RPMI7951 (cell line): ENCODE measurements at regions not wholly inside any gene's neighbourhood (a gene's known extent, or its start where the extent isn't known, plus 50 kb on each side); places are given as distances from the start of the nearest gene placed in this dataset.
"Not testable (repeated sequence)": the region's sequence is repeated elsewhere in the genome, so short reads cannot be mapped to it uniquely, and the experiment has no call there.

Experiments
- DNase-seq: peaks from one replicate; pipeline ENCODE4 v3.0.0-alpha.2; 2012; ENCODE audit warnings: low read depth

DNA sequence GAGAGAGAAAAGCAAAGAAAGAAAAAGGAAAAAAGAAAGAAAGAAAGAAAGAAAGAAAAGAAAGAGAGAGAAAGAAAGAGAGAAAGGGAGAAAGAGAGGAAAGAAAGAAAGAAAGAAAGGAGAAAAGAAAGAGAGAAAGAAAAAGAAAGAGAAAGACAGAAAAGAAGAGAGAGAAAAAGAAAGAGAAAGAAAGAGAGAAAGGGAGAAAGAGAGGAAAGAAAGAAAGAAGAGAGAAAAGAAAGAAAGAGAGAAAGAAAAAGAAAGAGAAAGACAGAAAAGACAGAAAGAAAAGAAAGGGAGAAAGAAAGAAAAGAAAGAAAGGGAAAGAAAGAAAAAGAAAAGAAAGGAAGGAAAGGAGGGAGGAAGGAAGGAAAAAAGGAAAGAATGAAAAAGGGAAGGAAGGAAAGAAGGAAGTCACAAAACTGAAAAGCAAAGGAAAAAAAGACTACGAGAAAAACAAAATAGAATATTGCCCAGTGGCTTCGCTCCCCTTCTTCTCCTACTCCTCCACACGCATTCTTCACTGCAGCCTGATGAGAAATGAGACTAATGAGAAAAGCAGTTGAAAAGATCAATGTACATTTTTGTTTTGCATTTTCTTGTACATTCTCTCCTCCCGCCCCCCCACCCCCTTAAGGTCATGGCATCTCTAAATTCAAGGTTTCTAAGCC lies 170.0 kb downstream of the SOD2 start:
- no peak for DNase-seq

DNA sequence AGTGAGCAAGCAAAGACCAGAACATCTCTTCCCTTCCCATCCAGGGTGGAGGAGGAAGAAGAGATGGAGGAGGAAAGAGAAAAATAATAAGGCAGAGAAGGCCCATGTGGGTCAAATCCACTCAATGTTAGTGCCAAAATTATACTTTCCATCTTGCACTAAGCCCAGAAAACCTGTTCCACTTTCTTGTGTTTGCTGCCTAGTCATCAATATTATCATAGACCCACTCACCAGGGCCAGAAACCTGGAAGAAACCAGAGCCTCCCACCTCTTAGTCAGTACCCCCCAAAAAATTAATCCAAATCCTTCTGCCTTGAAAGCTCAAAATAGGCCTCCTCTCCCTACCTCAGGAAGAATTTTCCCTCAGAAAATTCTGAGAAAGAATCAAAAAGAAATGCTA lies 171.1 kb downstream of the SOD2 start:
- no peak for DNase-seq

DNA sequence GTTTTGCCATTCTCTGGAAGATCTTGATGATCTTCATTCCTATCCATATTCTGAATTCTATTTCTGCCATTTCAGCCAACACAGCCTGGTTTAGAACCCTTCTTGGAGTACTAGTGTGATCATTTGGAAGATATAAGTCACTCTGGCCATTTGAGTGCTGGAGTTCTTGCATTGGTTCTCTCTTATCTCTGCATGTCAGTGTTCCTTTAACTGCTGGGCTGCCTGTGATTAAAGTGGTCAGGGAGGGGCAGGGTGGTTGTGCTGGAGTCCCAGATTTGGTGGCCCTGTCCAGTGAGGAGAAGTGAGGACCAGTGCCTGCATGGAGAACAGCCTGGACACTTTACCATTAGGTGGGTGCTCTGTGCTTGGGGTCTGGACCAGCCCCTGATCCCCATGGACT lies 173.0 kb downstream of the SOD2 start:
- DNase-seq: no peak

DNA sequence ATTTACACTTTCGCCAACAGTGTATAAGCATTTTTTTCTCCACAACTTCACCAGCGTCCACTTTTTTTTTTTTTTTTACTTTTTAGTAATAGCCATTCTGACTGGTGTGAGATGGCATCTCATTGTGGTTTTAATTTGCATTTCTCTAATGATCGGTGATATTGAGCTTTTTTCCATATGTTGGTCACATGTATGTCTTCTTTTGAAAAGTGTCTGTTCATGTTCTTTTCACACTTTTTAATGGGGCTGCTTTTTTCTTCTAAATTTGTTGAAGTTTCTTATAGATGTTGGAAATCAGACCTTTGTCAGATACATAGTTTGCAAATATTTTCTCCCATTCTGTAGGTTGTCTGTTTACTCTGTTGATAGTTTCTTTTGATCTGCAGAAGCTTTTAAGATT lies 177.2 kb downstream of the SOD2 start:
- not testable (repeated sequence) for DNase-seq

DNA sequence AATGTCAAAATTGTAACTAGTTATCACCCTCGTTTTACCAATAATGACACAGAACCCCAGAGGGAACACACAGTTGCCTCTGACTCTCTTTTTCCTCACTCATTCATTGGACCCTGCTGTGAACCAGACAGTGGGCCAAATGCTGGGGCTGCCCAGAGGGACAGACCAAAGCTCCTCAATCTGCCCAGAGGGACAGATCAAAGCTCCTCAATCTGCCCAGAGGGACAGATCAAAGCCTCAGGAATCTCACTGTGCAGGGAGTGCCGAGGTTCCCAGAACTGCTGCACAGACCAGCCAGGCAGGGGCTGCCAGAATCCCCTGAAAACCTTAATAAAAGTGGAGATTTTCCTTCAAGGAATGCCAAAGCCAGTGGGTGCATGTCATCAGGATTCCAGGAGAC lies 179.1 kb downstream of the SOD2 start:
- DNase-seq: no peak

DNA sequence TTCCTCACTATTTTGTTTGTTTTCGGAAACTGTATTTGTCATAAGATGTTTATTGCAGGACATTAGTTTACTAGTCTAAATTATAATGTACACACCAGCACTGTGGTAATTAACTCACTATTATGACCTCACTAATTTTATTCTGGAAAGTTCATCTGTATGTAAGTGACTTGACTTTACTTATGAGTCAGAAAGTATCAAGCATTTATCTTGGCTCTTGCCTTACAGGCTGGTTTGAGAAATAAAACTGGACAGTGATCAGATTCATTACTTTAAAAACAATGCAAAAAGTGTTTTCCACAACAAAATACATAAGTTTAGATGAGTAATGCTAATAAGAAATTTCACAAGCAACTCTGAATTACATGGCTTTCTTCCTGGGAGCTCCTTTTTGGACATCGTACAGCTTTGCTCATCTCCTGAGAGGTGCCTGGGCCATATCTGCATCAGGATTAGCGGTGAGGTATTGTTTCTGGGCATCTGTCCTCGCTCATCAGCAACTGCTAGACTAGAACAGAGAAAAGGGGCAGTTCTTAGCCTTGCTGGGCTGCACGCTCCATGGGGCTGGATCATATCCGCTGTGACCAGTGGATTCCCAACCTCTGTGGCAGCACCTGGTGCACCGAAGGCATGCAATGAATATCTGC lies 179.8 kb downstream of the SOD2 start:
- no peak for DNase-seq

DNA sequence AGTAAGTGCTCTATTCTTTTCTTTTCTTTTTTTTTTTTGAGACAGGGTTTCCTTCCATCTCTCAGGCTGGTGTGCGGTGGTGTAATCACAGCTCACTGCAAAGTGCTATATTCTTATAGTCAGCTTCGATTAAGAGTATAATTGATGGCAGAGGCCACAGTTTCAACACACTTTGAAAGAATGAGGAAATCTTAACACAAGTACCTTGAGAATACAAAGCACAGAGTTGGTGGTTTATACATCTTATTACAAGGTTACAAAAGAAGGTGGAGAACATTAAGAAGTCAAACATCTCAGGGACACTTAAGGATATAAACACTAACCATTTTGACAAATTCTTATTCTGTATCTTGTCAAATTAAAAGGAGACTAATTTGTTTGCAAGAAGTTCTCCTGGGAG lies 180.5 kb downstream of the SOD2 start:
- no peak for DNase-seq

DNA sequence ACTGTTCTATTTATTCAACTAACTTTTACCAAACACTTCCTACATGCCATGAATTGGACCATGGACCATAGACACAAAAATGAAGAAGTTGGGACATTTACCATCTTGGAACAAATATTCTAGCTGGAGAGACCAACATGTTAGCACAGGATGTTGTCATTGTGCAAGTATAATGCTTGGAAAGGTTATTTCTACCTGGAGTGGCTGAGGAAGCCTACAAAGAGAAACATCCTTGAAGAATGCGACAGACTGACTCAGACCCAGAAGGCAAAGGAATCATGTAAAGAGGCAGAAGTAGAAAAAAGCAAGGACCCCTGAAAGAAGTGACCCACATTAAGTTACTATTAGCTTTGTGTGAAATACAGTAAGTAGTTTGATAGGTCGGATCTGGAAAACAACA lies 180.9 kb downstream of the SOD2 start:
- DNase-seq: no peak

DNA sequence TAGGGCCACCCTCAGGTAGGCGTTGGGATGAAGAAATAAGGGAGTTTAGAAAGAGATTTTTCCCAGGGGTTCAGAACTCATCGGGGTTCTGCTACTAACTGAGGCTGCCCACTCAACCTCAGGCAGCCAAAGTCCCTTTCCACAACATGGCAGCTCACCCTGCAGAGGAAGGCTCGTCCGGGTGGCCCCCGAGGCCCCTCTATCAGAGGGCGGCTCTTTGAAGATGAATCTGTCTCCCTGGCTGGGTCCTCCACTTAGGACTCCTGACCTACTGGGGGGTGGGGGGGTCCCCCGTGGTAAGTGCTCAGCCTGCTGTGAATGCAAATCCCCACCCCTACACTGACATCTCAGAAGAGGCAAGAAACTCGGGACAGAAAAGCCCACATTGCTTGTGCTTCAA lies 182.9 kb downstream of the SOD2 start:
- no peak for DNase-seq

DNA sequence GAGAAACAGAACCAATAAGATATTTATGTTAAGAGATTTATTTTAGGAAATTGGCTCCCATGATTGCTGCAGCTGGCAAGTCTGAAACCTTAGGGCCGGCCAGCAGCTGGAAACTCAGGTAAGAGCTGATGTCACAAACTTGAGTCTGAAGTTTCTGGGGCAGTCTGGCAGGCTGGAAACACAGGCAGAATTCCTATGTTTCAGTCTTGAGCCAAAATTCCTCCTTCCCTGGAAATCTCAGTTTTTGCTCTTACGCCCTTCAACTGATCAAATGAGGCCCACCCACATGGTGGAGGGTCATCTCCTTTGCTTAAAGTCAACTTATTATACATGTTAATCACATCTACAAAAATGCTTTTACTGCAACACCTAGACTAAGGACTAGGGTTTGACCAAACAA lies 184.1 kb downstream of the SOD2 start:
- DNase-seq: no peak

DNA sequence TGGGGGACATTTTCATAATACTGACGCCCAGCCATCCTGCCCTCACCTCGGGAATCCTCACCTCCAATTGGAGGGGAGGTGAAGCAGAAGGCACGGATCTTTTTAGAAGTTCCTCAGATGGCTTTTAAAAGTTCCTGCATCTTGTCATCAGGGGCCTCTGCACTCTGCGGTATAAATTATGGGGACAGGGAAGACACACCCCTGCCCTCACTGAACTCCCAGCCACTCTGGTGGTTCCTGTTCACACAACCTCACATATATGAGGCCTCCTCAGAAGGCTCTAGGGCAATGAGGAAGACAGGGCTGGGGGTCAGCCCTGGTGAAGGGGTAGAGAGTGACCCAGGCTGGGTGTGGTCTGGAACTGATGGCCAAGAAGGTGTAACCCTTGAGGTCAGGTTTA lies 187.0 kb downstream of the SOD2 start:
- no peak for DNase-seq

DNA sequence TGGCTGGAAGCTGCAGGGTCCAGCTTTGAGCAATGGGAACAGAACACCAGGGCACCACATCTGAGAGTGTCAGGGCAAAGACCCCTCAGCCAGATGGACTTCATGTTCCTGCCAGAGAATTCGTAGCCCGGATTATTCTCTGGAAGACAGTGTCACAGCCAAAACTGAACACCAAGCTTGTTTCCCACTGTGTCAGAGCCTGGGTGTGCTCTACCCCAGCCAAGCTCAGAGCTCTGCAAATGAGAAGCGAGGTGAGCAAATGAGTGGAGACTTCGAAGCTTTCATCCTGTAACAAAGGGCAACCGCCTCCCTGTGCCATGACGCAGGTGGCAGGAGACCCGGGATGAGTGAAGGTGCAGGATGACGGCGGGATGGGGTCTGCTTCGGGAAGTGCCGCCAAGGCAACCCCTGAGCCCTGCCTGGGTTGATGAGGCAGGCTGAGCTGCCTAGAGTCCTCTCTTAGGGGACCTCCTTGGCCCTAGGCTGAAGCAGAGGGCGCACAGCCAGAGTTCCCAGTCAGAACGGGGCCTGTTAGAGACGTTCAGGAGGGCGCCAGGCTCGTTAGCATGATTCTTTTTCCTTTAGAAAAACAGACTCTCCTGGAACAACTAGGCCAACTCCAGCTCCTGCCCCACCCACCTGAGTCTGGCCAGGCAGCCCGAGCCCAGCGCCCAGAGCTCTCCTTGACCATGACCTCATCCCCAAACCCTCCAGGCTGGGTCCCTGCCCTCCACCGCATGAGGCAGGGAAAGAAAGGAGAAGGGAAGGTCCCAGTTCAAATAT lies 187.7 kb downstream of the SOD2 start:
- no peak for DNase-seq

DNA sequence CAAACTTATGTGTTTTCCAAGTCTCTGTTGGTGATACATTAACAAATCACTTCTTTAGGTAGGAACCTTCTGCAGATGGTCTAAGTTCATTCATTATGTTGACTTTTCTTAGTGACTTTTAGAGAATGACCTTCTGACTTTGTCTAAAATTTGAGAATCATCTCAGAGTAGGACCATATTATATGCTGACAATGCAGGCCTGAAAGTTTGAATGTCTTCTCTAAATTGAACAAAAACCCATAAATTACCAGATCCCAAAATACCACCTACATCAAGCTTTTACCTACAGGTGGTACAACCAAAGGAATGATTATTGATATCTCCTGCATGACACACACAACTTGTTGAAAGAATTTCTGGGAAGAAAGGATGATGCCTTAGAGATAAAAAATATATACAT lies 191.5 kb downstream of the SOD2 start:
- no peak for DNase-seq

DNA sequence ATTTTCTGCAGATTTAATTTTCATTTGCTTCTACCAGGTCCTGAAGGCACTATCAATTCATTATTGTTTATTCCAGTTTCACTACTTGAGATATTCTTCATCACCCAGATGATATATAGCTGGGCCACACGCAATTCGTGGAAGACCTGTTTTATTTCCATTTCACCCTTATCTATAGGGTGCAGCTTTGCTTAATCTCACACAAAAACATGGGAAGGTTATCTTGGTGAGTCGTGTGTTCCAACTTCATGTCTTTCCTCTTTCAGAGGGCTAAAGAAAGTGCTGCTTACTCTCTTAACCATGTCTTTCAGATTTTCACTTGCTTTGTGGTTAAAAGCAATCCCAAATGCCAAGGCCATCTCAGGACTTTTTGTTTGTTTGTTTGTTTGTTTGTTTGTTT lies 194.0 kb downstream of the SOD2 start:
- DNase-seq: no peak

DNA sequence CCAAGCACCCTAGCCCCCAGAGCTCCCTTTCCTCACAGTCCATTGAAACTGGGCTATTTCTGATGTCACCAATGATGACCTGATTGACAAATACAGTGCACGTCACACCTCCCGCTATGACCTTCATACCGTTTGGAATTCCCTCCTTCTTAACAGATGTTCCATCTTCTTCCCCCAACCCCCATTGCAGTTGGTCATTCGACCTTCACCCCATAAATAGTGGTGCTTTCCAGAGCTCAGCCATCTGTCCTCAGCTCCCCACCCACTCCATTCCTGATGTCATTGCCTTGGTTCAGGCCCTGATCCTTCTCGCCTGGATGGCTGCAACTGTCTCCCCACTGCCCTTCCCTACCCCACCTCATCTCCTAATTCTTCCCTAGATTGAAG lies 198.5 kb downstream of the SOD2 start:
- peak; percentile 17 for DNase-seq

DNA sequence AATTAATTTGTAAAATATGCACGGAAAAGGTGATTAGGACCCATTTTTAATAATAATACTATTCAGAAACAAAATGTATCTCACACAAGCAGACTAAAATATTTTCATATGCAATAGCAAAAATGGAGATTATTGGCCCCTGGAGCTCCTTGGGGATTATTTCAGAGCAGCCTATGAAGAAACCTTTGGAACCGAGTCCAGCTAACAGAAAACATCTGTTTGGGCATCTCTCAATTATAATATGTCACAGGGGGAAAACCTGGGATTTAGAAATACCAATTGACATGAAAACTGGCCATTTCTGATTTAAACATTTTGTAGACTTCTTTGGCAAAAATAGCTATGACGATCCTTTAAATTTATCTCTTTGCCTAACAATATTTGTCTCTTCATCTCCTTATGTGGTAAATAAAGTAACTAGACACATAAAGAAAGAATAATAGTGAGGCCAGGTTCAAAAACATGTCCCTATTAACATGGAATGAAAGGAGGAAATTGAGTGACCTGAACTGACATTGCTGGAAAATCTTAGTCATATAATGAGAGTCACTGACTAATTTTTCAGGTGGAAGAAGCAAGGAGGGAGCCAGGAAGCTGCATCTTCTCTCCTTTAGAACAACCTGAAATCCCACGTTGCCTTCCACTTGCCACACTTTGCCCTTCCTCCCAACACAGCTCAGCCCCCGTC lies 199.0 kb downstream of the SOD2 start:
- no peak for DNase-seq

DNA sequence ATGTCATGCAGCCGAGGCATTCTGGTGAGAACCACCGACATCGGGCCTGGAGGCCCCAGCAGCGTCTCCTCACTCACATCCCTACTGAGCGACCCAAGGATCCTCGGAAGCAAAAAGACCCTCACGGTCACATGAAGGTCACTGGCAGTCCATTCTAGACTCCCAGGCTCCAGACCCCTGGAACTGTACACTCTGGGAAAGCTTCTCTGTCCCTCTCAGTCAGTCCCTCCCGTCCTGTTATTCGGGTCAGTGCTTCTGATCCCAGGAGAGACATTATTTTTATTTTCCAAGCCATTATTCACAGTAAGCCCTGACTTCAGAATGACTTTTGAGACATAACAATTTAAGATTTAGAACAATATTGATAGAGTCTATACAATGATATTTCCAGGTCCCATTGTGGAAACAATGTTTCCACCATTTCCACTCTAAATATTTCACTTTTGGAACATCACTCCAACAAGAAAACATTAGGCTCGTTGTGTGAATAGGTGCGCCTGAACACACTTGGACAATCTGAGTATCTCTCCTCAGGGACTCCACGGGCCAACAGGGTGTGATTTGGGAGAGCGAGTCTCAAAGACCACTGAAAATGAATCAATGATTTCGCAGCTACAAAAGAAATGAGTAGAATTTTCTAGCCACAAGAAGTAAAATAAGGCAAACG lies 199.7 kb downstream of the SOD2 start:
- no peak for DNase-seq

DNA sequence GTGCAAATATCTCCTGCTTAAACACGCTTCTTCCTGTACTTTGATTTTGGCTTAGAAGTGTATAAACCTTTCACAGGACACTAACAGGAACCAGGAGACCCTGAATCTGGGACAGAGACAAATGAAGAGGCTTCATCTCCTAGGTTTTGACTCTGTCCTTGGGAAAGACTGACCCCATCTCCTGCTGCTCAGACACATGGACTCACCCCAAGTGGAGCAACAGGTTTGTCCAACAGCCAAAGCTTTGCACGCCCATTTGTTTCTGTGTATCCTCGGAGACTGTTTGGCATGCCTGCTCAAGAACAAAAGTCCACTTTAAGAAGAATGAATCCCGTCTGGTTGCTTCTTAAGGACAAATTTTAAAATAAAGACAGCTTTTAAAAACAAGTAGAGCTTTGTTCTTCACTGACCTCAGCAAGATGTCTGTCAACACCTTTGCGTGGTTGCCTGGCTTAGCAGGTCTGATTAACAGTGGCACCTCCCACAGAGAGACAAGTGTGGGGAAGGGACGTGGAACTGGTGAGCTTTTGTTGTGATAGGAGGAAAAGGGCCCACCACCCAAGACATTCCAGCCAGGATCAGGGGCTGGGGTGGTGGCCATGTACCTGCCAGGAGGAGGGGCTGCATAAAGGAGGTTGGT lies 202.6 kb downstream of the SOD2 start:
- DNase-seq: no peak

DNA sequence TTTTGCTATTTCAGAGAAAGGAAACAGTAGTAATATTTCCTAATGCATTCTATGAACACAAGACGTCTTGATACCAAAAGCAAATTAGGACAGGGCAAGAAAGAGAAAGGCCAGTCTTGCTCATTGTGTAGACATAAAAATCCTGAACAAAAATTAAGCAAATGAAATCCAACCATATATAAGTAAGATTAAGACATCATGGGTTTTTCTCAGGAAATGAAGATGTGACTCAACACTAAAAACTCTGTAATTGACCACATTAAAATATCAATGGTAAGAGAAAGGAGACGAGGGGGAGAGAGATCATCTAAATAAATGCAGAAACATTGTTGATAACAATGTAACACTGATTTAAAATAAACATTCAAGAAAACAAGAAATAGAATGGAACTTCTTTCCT lies 205.4 kb downstream of the SOD2 start:
- DNase-seq: peak; percentile 63

DNA sequence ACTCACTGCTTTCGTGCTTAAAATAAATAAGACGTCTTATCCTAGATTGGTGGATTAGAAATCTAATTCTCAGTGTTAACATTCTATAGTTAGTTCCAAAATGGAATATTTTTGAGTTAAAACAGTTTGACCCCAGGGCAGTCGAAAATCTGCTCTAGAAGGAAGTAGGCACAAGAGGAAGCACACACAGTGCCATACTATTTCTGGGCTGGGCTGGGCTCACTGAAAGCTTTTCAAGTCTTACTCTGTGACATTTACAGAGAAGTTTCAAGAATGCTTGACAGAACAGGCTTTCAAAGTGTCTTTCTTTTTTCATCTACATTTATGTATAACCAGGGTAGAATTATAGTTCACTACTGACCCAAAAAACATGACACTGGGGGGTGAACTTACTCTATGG lies 209.8 kb downstream of the SOD2 start:
- no peak for DNase-seq

DNA sequence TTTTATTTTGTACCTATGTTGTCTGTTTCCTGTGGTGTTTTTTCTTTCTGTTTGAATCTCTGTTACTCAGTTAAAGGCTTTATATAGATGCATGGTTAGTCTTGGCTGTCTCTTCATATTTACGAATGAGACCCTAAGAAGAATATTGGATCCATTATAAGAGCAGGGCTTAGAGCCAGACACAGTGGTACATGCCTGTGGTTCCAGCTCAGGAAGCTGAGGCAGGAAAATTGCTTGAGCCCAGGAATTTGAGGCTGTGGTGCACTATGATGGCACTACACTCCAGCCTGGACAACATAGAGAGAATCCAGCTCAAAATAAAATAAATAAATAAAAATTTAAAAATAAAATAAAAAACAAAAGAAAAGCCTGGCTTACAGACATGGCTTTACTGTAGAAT lies 211.1 kb downstream of the SOD2 start:
- DNase-seq: no peak

DNA sequence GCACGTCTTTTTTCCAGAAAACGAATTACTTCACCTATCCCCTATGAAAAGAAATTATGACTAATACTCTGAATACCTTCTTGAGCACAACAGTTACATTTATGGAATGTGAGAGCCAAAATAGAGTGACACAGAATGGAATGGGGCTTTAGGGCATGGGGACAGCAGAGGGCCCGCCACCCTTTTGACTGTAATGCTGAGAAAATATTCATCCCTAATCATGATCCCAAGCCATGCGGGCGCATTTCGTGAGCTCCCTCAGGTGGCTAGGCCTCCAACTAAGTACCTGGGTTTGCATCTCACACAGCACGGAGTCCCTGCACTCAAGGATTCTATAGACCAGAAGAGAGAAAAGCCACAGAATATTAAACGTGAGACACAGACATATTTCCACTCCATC lies 212.6 kb downstream of the SOD2 start:
- DNase-seq: no peak
